HepG2 (cell line): ENCODE measurements at regions not wholly inside any gene's neighbourhood (a gene's known extent, or its start where the extent isn't known, plus 50 kb on each side); places are given as distances from the start of the nearest gene placed in this dataset.

Experiments
- ATAC-seq: fragments of 200-7000 bp; cut with Tn5 transposase; 3 replicates; pipeline ENCODE4 v1.9.1; 2020; ENCODE audit warnings: mild to moderate bottlenecking, moderate library complexity
- BruUV-seq: library from RNA; stranded (reverse); fragments of 400-500 nt; replicated peaks from 2 replicates; lab custom pipeline; 2021; lab: Mats Ljungman, UMichigan
- CTCF ChIA-PET: fragments of 300-600 bp; formaldehyde crosslinking; extraction: SDS; loops from one replicate; lab custom pipeline; 2021; ENCODE audit warnings: low total read pairs, inconsistent platforms, low intra/inter-chr PET ratio; lab: Yijun Ruan, JAX
- POLR2A ChIA-PET: fragments of 350-600 bp; sonication (Branson Sonifier 250); formaldehyde crosslinking; loops from one replicate; lab custom pipeline; 2020; ENCODE audit warnings: antibody characterized with exemption, inconsistent platforms; lab: Yijun Ruan, JAX
- DNase-seq: peaks from one replicate; pipeline ENCODE4 v3.0.0-alpha.2; 2015; ENCODE audit warnings: low spot score
- FAIRE-seq: peaks from 3 replicates; lab custom pipeline; 2011; peaks lifted over from hg19 to GRCh38; lab: Jason Lieb, UNC
- H2AFZ ChIP-seq: one replicate; pipeline ENCODE4 v1.6.1; 2011; ENCODE audit warnings: low read length, inconsistent platforms
- H3K27ac ChIP-seq: fragments of 300-600 bp; 3 replicates; pipeline ENCODE4 v1.8.0; 2011; ENCODE audit warnings: mixed run types, mild to moderate bottlenecking, mixed read lengths, low read length, inconsistent platforms; ENCODE audit not compliant: insufficient read depth; ENCODE audit errors: extremely low read length
- H3K27me3 ChIP-seq, 2 experiments: fragments of 200-600 bp in 1 of 2; 2 replicates in 1 of 2; 3 replicates in 1 of 2; pipeline versions ENCODE4 v1.6.0 to v1.8.0; 2011; ENCODE audit warnings: low read length in 2 of 2, mild to moderate bottlenecking in 2 of 2, moderate library complexity in 2 of 2, inconsistent platforms in 1 of 2; ENCODE audit not compliant: insufficient read depth in 2 of 2, control insufficient read depth in 1 of 2
- H3K36me3 ChIP-seq, 2 experiments: fragments of 200-600 bp in 1 of 2; replicated peaks in 1 of 2; 2 replicates in 1 of 2; 3 replicates in 1 of 2; pipeline versions ENCODE4 v1.5.1 to v1.8.0; 2011; ENCODE audit warnings: low read length in 2 of 2, inconsistent platforms in 1 of 2; ENCODE audit not compliant: insufficient read depth in 2 of 2, control insufficient read depth in 1 of 2
- H3K4me1 ChIP-seq: 2 replicates; pipeline ENCODE4 v1.5.1; 2012; ENCODE audit warnings: low read length, inconsistent platforms; ENCODE audit not compliant: insufficient read depth
- H3K4me2 ChIP-seq: 2 replicates; pipeline ENCODE4 v1.6.0; 2011; ENCODE audit warnings: low read depth, low read length, inconsistent platforms
- H3K4me3 ChIP-seq, 3 experiments: fragments of 200-600 bp in 1 of 3; sonication (generic), shearing (Covaris generic) in 1 of 3; replicated peaks in 1 of 3; 2 replicates each; pipeline ENCODE4 v1.5.1; 2011 to 2016; ENCODE audit warnings: low read length in 3 of 3, inconsistent platforms in 2 of 3, low read depth in 2 of 3, mild to moderate bottlenecking in 2 of 3, control low read depth in 1 of 3, mixed read lengths in 1 of 3; ENCODE audit not compliant: insufficient read depth in 1 of 3
- H3K79me2 ChIP-seq: one replicate; pipeline ENCODE4 v1.6.1; 2011; ENCODE audit warnings: low read length, inconsistent platforms; ENCODE audit not compliant: insufficient read depth
- H3K9ac ChIP-seq: 2 replicates; pipeline ENCODE4 v1.6.0; 2011; ENCODE audit warnings: mild to moderate bottlenecking, low read depth, low read length, inconsistent platforms; ENCODE audit not compliant: insufficient read depth
- H3K9me3 ChIP-seq: 2 replicates; pipeline ENCODE4 v1.5.1; 2012; ENCODE audit warnings: mild to moderate bottlenecking, low read length
- H4K20me1 ChIP-seq: 2 replicates; pipeline ENCODE4 v1.6.0; 2011; ENCODE audit warnings: inconsistent platforms, mild to moderate bottlenecking, low read length, moderate library complexity; ENCODE audit not compliant: insufficient read depth
- CTCF ChIP-seq: sonication (generic); formaldehyde crosslinking; IDR thresholded peaks from 2 replicates; pipeline ENCODE4 v1.5.0; 2020; ENCODE audit warnings: mild to moderate bottlenecking, missing genetic modification reagents, moderate library complexity
- FIP1L1 ChIP-seq: fragments of 200-400 bp; formaldehyde crosslinking; IDR thresholded peaks from 2 replicates; pipeline ENCODE4 v1.6.1; 2018; ENCODE audit warnings: low read depth, mild to moderate bottlenecking, low read length, moderate library complexity, borderline replicate concordance; ENCODE audit not compliant: insufficient read depth
- HOXA7 ChIP-seq: sonication (generic); formaldehyde crosslinking; IDR thresholded peaks from 2 replicates; pipeline ENCODE4 v1.8.1; 2022; ENCODE audit warnings: mild to moderate bottlenecking, missing genetic modification reagents, moderate library complexity
- KDM6A ChIP-seq: IDR thresholded peaks from 2 replicates; pipeline ENCODE4 v1.6.1; 2016; ENCODE audit warnings: low read depth
- NFRKB ChIP-seq: fragments of 450-650 bp; IDR thresholded peaks from 2 replicates; pipeline ENCODE4 v1.6.1; 2017
- SMARCC2 ChIP-seq: fragments of 450-650 bp; IDR thresholded peaks from 2 replicates; pipeline ENCODE4 v1.6.1; 2017; ENCODE audit warnings: antibody characterized with exemption, mild to moderate bottlenecking
- ZNF136 ChIP-seq: sonication (generic); formaldehyde crosslinking; IDR thresholded peaks from 2 replicates; pipeline ENCODE4 v1.8.1; 2022; ENCODE audit warnings: low read depth, mild to moderate bottlenecking, moderate library complexity, missing genetic modification reagents
- ZNF142 ChIP-seq: sonication (generic); formaldehyde crosslinking; IDR thresholded peaks from 2 replicates; pipeline ENCODE4 v1.4.0; 2020; ENCODE audit warnings: missing genetic modification reagents
- ZNF687 ChIP-seq: sonication (generic); formaldehyde crosslinking; IDR thresholded peaks from 2 replicates; pipeline ENCODE4 v1.5.1; 2020; ENCODE audit warnings: mild to moderate bottlenecking, missing genetic modification reagents, moderate library complexity
- ZNF710 ChIP-seq: sonication (generic); formaldehyde crosslinking; IDR thresholded peaks from 2 replicates; pipeline ENCODE4 v1.5.0; 2020; ENCODE audit warnings: mild to moderate bottlenecking, missing genetic modification reagents, borderline replicate concordance
- WGBS: methylation state at CpG from one replicate; pipeline ENCODE4 v1.1.6; 2017; ENCODE audit warnings: low lambda C conversion rate; 5-methylcytosine and 5-hydroxymethylcytosine counted together
- in situ Hi-C: cut with HindIII; loops from 2 replicates; pipeline ENCODE4 v1.10.0; 2017; ENCODE audit warnings: low pct_unique_long_range_greater_than_20kb; ENCODE audit not compliant: extremely low pct_ligation_motif_present
- intact Hi-C: fragments of 100-400 bp; cut with micrococcal nuclease; formaldehyde crosslinking; loops from one replicate; pipeline ENCODE4 v1.10.0; 2022; ENCODE audit not compliant: unreplicated experiment

GRCh38 chr9:22997923-22998322, 551.3 kb downstream of the DMRTA1 start (continued):
- TF ChIP-seq HOXA7 (no peak), ZNF710 (CRISPR knock-in tag) (no peak), ZNF687 (CRISPR knock-in tag) (no peak), CTCF (CRISPR knock-in tag) (no peak)

- POLR2A ChIA-PET, result no interaction called here
- Histone ChIP-seq H3K79me2 (no peaks in the 10 kb centered on the region), H3K36me3 (no peaks in the 10 kb centered on the region), H3K9me3 (peaks cover 62% of the 10 kb centered on the region), H2AFZ (no peak overlapping the region), H3K4me2 (no peak overlapping the region), H3K27ac (no peak overlapping the region), H3K9ac (no peak overlapping the region), H3K4me3 (no peak overlapping the region), H4K20me1 (no peaks in the 10 kb centered on the region), H3K27me3 (no peaks in the 10 kb centered on the region), H3K4me1 (no peaks in the 10 kb centered on the region)
- intact Hi-C loops (no loop called here), in situ Hi-C loops (no loop called here)
- CTCF ChIA-PET, result no interaction called here
- 53% methylated on average over 5 of the region's 5 CpGs for WGBS
- FAIRE-seq (no peak), ATAC-seq (no peak), DNase-seq (no peak)
- no TSS peak for BruUV-seq
- TF ChIP-seq NFRKB, result no peak
- no peak for TF ChIP-seq FIP1L1
- no peak for TF ChIP-seq ZNF136
- no peak for TF ChIP-seq KDM6A (CRISPR knock-in tag)
- TF ChIP-seq SMARCC2, result no peak
- no peak for TF ChIP-seq ZNF142 (CRISPR knock-in tag)
These were observed 558.5 kb downstream of the DMRTA1 start for GRCh38 chr9:23005156-23005555.
